ENCODE measurements at regions not wholly inside any gene's neighbourhood (a gene's known extent, or its start where the extent isn't known, plus 50 kb on each side); places are given as distances from the start of the nearest gene placed in this dataset.

DNA sequence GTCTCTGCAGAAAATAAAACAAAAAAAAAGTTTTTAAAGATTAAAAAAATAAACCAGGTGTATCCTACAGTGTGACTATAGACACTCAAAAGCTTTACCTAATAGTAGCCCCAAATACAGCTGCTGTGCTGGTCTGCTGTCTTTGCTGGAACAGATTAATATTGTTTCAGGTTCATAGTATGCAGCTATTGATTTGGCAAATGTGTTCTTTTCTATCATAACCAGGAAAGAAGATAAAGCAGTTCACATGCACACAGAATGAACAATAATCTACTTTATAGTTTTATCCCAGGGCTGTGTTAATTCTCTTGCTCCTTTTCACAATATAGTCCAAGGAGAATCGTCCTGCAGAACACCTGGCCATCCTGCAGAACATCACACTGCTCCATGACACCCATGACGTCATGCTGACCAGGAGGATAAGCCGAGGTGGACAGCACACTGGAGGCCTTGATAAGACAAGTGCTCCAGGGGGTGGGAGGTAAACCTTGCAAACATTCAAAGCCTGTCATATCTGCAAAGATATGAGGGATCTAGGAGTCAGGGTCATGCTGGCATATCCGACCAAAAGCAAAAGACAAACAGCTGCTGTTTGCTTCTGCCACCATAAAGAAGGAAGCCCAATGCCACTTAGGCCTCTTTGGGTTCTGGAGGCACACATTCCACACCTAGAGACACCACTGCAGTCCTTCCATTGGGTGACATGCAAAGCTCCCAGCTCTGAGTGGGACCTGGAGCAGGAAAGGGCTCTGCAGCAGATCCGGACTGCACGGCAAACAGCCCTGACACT, 86.1 kb upstream of the SLC2A1 start:
- in situ Hi-C loops (cut with MboI; ENCODE audit: low sequenced_read_pairs): no loop called here

DNA sequence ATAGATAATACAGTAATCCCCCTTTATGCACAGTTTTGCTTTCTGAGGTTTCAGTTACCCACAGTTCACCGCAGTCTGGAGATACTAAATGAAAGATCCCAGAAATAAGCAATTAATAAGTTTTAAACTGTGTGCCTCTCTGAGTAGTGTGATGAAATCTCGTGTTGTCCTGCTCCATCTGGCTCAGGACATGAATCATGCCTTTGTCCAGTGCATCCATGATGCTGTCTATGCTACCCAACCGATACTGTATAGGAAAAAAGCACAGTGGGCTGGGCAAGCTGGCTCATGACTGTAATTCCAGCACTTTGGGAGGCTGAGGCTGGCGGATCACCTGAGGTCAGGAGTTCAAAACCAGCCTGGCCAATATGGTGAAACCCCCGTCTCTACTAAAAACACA, 85.0 kb upstream of the SLC2A1 start:
- in situ Hi-C loops (cut with MboI; ENCODE audit: low sequenced_read_pairs): no loop called here

DNA sequence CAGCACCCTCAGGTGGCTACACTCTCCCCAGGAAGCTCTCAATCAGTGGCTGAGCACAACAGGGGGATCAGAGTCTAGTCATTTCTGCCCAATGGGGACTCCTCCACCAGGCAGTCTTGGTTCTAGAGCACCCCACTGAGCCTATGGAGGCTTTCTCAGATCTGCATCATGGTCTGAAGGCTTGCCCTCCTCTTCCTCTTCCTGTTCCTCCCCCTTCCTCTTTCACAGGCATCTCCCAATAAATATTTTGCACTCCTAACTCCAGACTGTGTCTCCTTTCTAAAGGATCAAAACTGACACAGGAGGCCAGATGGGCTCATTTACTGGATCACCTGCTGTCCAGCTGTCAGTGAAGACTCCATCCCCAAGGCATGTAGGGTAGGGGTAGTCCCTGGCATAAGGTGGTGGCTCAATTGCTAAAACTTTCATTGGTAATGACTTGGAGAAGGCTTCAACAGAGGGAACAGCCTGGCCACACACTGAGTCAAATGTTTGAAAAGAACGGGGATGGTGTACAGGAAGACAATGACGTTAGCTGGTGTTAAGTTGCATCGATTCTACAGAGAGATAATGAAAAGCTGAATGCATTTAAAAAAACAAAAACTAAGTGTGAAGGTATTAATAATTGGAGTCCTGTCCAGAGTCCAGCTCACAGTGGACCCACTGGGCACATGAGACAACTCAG, 84.2 kb upstream of the SLC2A1 start:
- in situ Hi-C loops (cut with MboI; ENCODE audit: low sequenced_read_pairs): no loop called here

- in situ Hi-C loops (cut with MboI; ENCODE audit: low sequenced_read_pairs): no loop called here
Observed at GRCh38 chr1:43042127-43042526, 83.5 kb upstream of the SLC2A1 start.

DNA sequence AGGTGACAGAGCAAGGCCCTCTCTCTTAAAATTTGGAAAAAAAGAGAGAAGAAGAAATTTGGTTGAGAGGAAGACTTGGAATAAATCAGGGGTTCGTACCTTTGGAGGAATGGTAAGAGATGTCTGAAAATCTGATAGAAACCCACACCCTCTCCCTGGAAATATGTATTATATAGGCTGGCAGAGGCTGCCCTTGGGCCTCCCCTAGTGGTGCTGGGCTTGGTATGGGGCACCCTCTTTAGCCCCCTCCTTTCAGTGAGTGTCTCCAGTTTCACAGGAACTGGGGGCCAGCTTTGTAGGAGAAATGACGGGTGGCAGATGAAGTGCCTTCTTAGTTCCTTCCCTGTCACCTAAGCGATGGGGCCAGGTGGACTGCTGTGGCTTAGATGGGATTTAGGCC, 82.9 kb upstream of the SLC2A1 start:
- in situ Hi-C loops (cut with MboI; ENCODE audit: low sequenced_read_pairs): no loop called here

DNA sequence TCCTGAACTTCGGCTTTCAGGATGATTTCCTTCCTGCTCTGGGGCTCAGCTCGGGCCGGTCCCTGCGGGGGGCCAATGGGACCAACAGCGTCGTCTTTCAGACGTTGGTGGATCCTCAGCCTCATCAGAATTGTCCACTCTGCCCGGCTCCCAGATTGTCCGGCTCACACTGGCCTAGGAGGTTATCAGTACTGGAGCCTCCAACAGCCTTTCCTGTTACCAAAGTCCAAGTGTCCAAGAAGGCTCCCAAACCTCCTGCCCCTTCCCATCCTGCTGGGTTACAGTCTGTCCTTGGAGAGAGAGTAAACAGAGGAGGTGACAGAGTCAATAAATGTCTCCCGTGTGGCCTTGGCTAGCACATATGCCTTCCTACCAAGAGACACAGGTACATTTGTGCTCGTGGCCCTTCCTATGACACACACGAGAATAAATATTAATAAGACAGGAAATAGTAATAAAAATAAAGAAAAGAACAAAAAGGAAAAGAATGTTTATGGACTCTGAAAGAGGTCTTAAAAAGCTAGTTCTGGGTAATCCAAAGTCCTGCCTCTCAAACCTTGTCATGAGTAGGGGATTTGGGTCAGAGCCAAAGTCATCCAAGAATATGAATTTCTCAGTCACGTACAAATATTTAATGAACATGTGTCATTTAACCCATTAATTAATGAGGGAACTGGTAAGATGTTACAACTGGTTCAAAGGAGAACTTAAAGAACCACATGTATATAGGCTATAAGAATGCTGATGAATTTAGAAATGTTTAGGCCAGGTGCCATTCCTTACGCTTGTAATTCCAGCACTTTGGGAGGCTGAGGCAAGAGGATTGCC, 80.8 kb upstream of the SLC2A1 start:
- in situ Hi-C loops (cut with MboI; ENCODE audit: low sequenced_read_pairs): no loop called here

DNA sequence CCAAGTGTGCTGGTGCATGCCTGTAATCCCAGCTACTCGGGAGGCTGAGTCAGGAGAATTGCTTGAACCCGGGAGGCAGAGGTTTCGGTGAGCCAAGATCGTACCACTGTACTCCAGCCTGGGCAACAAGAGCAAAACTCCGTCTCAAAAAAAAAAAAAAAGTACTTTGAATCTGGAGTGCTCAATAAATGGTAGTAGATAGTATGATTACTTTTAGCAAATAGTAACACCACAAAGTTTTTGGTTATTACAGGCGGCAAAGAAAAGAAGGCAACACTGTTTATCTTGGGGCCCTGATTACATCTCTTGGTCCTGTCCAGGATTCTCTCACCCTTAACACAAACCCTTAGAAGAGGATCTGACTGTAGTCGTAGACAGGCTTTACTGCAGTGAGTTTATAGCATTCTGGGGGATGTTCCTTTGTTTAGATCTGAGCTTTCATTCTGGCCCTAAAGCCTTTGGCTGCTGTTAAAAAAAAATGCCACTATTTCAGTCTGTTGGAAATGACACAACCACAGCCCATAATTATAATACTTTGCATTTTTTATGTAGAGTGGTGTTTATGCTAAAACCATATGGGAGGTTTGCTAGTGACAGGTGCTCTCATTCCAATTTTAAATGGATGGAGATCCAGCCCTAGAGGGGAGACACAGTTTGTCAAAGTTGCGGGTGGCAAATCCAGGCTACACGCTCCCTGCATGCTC, 79.7 kb upstream of the SLC2A1 start:
- in situ Hi-C loops (cut with MboI; ENCODE audit: low sequenced_read_pairs): no loop called here

DNA sequence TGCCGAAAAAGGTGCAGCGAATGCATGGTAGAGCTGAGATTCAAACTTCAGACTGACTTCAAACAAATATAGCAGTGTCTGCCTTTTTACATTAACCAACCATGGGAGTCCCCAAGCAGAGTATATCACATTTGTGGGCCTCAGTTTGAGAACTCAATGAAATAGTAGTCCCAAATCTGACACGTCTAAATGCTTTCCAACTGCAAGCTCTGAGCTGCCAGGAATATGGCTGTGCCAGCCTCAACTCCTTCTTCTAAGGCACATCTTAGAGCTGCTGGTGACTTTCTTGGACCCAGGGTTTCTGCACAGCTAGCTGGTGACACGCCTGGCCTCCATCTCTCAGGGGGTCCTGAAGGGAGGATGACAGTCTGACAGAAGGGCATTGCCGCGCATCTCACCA, 78.8 kb upstream of the SLC2A1 start:
- in situ Hi-C loops (cut with MboI; ENCODE audit: low sequenced_read_pairs): no loop called here

DNA sequence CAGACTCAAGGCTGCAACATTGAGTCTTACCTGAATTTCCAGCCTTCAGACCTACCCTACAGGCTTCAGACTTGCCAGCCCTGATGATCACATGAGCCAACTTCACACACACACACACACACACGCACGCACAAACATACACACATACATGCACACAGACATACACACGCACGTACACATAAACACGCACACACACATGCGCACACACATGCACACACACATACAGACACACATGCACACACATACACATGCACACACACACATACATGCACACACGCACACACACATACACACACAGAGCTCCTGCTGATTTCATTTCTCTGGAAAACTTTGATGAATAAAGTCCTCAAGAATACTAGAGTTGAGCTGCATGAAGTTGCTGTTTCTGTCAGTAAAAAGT, 78.3 kb upstream of the SLC2A1 start:
- in situ Hi-C loops (cut with MboI; ENCODE audit: low sequenced_read_pairs): no loop called here

DNA sequence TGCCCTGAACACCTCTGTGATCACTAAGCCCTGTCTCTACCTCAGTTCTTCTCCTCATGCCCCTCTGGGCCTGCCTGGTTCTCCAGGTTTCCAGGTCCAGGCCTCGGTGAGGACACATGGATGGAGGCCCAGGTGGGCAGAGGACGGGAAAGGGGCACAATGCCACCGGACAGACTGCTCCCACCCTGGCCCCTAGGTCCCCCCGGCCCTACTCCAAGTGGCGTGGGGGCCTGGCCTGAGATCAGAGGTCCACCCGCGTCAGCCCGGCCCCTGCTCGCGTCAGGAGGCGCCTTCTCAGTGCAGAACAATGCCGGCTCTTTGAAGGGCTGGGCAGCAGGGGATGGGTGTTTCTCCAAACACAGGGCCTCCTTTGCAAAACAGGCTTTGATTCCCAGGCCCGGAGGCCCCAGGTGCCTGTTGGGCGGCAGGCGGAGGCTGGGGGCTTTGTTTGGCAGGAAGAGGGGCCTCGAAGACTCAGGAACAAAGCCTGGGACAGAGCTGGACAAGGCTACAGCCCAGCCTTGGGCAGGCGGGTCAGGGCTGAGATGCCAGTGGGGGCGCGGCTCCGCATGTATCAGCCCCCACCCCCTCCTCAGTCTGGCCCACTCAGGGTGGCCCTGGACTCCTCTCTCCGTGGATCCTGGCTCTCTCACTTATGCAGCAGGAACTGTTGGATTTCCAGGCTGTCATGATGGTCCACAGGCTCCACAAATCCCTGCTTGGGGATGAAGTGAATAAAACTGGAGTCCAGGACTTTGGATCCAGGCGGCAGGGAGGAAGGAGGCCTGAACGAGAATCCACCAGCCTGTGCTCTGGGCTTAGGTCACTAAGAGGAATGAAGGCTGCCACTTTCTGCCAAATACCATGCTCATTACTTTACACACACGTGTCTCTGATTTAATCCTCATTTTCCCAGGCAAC, 77.4 kb upstream of the SLC2A1 start:
- in situ Hi-C loops (cut with MboI; ENCODE audit: low sequenced_read_pairs): no loop called here

- in situ Hi-C loops (cut with MboI; ENCODE audit: low sequenced_read_pairs): no loop called here
Observed at GRCh38 chr1:43034778-43035177, 76.1 kb upstream of the SLC2A1 start.

- in situ Hi-C loops (cut with MboI; ENCODE audit: low sequenced_read_pairs): no loop called here
Observed at GRCh38 chr1:43034195-43034658, 75.6 kb upstream of the SLC2A1 start.

- in situ Hi-C loops (cut with MboI; ENCODE audit: low sequenced_read_pairs): no loop called here
Observed at GRCh38 chr1:43031316-43032203, 72.9 kb upstream of the SLC2A1 start.

- in situ Hi-C loops (cut with MboI; ENCODE audit: low sequenced_read_pairs): no loop called here
Observed at GRCh38 chr1:43024905-43025304, 66.2 kb upstream of the SLC2A1 start.

- in situ Hi-C loops (cut with MboI; ENCODE audit: low sequenced_read_pairs): no loop called here
Observed at GRCh38 chr1:43021547-43022474, 63.1 kb upstream of the SLC2A1 start.

GRCh38 chr1:43019226-43019625, 60.6 kb upstream of the SLC2A1 start:
- in situ Hi-C loops (cut with MboI; ENCODE audit: low sequenced_read_pairs): no loop called here

DNA sequence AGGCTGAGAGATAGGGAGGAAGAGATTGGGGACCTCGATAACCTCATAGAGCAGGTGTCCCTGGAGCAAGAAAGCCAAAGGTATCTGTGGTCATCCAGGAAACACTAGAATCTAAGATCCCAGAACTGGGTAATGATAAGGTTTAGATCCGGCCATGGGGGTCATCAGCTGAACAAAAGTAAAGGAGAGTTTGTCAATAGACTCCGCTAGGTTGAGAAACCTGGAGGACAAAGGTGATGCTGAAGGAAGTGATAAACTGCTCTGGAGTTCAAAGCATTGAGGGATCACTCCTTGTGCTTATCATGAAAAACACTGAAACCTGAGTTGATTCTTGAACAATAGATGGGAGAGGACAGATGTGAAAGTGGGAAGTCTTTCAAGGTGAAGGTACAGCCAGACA, 59.5 kb upstream of the SLC2A1 start:
- in situ Hi-C loops (cut with MboI; ENCODE audit: low sequenced_read_pairs): no loop called here

GRCh38 chr1:43015269-43015668, 56.6 kb upstream of the SLC2A1 start:
- in situ Hi-C loops (cut with MboI; ENCODE audit: low sequenced_read_pairs): no loop called here

Data from HL-60/S4 (cell line).